Endometrial microvascular endothelial cells (primary cell): ENCODE measurements at regions not wholly inside any gene's neighbourhood (a gene's known extent, or its start where the extent isn't known, plus 50 kb on each side); places are given as distances from the start of the nearest gene placed in this dataset.

Experiments
- in situ Hi-C: cut with HindIII; loops from 2 replicates; pipeline ENCODE4 v1.10.0; 2017; ENCODE audit warnings: low sequenced_read_pairs, low pct_unique_long_range_greater_than_20kb; ENCODE audit errors: inconsistent ontology term

GRCh38 chr15:95226835-95227234 lies 995.5 kb downstream of the MCTP2 start:
- in situ Hi-C loops = no loop called here

- in situ Hi-C loops = no loop called here
Observed at GRCh38 chr15:95227235-95227634, 995.9 kb downstream of the MCTP2 start.

GRCh38 chr15:95228856-95229555 lies 997.6 kb downstream of the MCTP2 start:
- in situ Hi-C loops = no loop called here

- in situ Hi-C loops = no loop called here
Observed at GRCh38 chr15:95235033-95235432, 1003.7 kb downstream of the MCTP2 start.

GRCh38 chr15:95247071-95247984 lies 1016.0 kb downstream of the MCTP2 start:
- in situ Hi-C loops = no loop called here

GRCh38 chr15:95249524-95249923 lies 1018.2 kb downstream of the MCTP2 start:
- in situ Hi-C loops = no loop called here

GRCh38 chr15:95252404-95252803 lies 1021.0 kb downstream of the MCTP2 start:
- in situ Hi-C loops = no loop called here

GRCh38 chr15:95254263-95254662 lies 1022.9 kb downstream of the MCTP2 start:
- in situ Hi-C loops = no loop called here

- in situ Hi-C loops = no loop called here
Observed at GRCh38 chr15:95259513-95259912, 1028.2 kb downstream of the MCTP2 start.

- in situ Hi-C loops = no loop called here
Observed at GRCh38 chr15:95259965-95260364, 1028.6 kb downstream of the MCTP2 start.

- in situ Hi-C loops = no loop called here
Observed at GRCh38 chr15:95260856-95261255, 1029.5 kb downstream of the MCTP2 start.

- in situ Hi-C loops = no loop called here
Observed at GRCh38 chr15:95261546-95261945, 1030.2 kb downstream of the MCTP2 start.

GRCh38 chr15:95261968-95262367 lies 1030.6 kb downstream of the MCTP2 start:
- in situ Hi-C loops = no loop called here

- in situ Hi-C loops = no loop called here
Observed at GRCh38 chr15:95262866-95263564, 1031.7 kb downstream of the MCTP2 start.

GRCh38 chr15:95263751-95264150 lies 1032.4 kb downstream of the MCTP2 start:
- in situ Hi-C loops = no loop called here

GRCh38 chr15:95265419-95265997 lies 1034.1 kb downstream of the MCTP2 start:
- in situ Hi-C loops = no loop called here

GRCh38 chr15:95266451-95267061 lies 1035.2 kb downstream of the MCTP2 start:
- in situ Hi-C loops = no loop called here

- in situ Hi-C loops = no loop called here
Observed at GRCh38 chr15:95267481-95267880, 1036.1 kb downstream of the MCTP2 start.
